Sigmoid colon (tissue), 4 donors: ENCODE measurements at regions not wholly inside any gene's neighbourhood (a gene's known extent, or its start where the extent isn't known, plus 50 kb on each side); places are given as distances from the start of the nearest gene placed in this dataset.

ENCODE experiments used
- CTCF ChIP-seq, 4 experiments: fragments of 450-650 bp in 3 of 4; fragments of 200-600 bp in 1 of 4; IDR thresholded peaks; one replicate each; pipeline ENCODE4 v1.5.1; 2016 to 2019; ENCODE audit warnings: antibody characterized with exemption in 4 of 4, mild to moderate bottlenecking in 3 of 4, moderate library complexity in 2 of 4
- POLR2A ChIP-seq, 2 donors: fragments of 450-650 bp; IDR thresholded peaks; one replicate each; pipeline ENCODE4 v1.6.1; 2016; ENCODE audit warnings: antibody characterized with exemption in 2 of 2, mild to moderate bottlenecking in 2 of 2, moderate library complexity in 2 of 2
- POLR2AphosphoS5 ChIP-seq, 4 donors: sonication (generic); formaldehyde crosslinking; IDR thresholded peaks; one replicate each; pipeline ENCODE4 v1.6.1; 2017; ENCODE audit warnings: antibody characterized with exemption in 4 of 4

GRCh38 chr5:82666312-82666711, 388.2 kb upstream of the RPS23 start:
- TF ChIP-seq CTCF (IDR thresholded peaks at IDR 0.05) (no peak), POLR2A (IDR thresholded peaks at IDR 0.05) (no peak), POLR2AphosphoS5 (IDR thresholded peaks at IDR 0.05) (no peak)
